Ovary (tissue), 7 donors: ENCODE measurements at regions not wholly inside any gene's neighbourhood (a gene's known extent, or its start where the extent isn't known, plus 50 kb on each side); places are given as distances from the start of the nearest gene placed in this dataset.

ENCODE experiments used
- DNase-seq, 5 donors: peaks; one replicate each; pipeline ENCODE4 v3.0.0-alpha.2; 2019 to 2020
- H3K27ac ChIP-seq, 2 donors: fragments of 200-600 bp; one replicate each; pipeline versions ENCODE4 v1.5.1 to v1.8.0; 2019 to 2022
- H3K27me3 ChIP-seq: fragments of 200-600 bp; one replicate; pipeline ENCODE4 v1.8.0; 2022
- H3K36me3 ChIP-seq: fragments of 200-600 bp; sonication (generic); one replicate; pipeline ENCODE4 v1.5.1; 2019
- H3K4me1 ChIP-seq: one replicate; pipeline ENCODE4 v1.8.1; 2013; ENCODE audit warnings: mild to moderate bottlenecking, moderate library complexity; ENCODE audit not compliant: insufficient read depth
- H3K4me3 ChIP-seq: fragments of 200-600 bp; sonication (generic); one replicate; pipeline ENCODE4 v1.5.1; 2017
- H3K9me3 ChIP-seq, 2 donors: fragments of 200-600 bp in 1 of 2; sonication (generic) in 1 of 2; one replicate each; pipeline versions ENCODE4 v1.5.1 to v1.8.1; 2013 to 2019; ENCODE audit warnings: mild to moderate bottlenecking in 1 of 2, moderate library complexity in 1 of 2
- EP300 ChIP-seq: sonication (generic); formaldehyde crosslinking; IDR thresholded peaks from one replicate; pipeline ENCODE4 v1.6.1; 2017; ENCODE audit warnings: antibody characterized with exemption
- POLR2A ChIP-seq: fragments of 450-650 bp; IDR thresholded peaks from one replicate; pipeline ENCODE4 v1.6.1; 2017; ENCODE audit warnings: antibody characterized with exemption, mild to moderate bottlenecking, moderate library complexity
- WGBS, 3 donors: extraction: QIAGEN DNeasy Blood & Tissue Kit in 1 of 3; methylation state at CpG; one replicate each; pipeline versions ENCODE4 v1.1.5 to v1.1.7; 2013 to 2017; 5-methylcytosine and 5-hydroxymethylcytosine counted together
- intact Hi-C, 4 donors: fragments of 100-400 bp; cut with DNase I; formaldehyde crosslinking; loops; one replicate each; pipeline versions ENCODE4 v1.11.0 to v1.15.1; 2022 to 2023
- TF ChIP-seq, protein P1 (sequence below), 3 donors: fragments of 450-650 bp in 2 of 3; fragments of 200-600 bp in 1 of 3; IDR thresholded peaks; one replicate each; pipeline versions ENCODE4 v1.5.1 to v1.8.0; 2016 to 2022; ENCODE audit warnings: antibody characterized with exemption in 3 of 3, mild to moderate bottlenecking in 1 of 3
- donor health status: DM: no; HTN: no; CAD: no; lungs with moderate emphysema.
- donor health status: DM: no; HTN: no; CAD: no.
- donor health status: Bipolar disorder and iron deficiency.
- donor health status: DM: no; HTN: no; CAD: no.
- donor health status: DM: yes; HTN: yes; CAD: no.

DNA sequence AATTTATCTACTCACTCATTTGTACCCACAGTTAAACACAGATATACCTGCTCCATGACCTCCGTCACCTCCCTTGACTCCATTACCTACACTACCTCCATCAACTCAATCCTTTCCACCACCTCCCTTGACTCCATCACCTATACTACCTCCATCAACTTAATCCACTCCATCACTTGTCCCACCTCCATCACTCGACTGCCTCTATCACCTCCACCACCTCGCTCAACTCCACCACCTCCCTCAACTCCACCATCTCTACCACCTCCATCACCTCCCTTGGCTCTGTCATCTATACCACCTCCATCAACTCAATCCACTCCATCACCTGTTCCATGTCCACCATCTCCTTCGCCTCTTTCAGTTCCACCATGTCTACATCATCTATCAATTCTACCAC, 51.3 kb upstream of the WNT7A start:
- TF ChIP-seq POLR2A: no peak
- no peak for TF ChIP-seq EP300
- TF ChIP-seq, protein P1, sequence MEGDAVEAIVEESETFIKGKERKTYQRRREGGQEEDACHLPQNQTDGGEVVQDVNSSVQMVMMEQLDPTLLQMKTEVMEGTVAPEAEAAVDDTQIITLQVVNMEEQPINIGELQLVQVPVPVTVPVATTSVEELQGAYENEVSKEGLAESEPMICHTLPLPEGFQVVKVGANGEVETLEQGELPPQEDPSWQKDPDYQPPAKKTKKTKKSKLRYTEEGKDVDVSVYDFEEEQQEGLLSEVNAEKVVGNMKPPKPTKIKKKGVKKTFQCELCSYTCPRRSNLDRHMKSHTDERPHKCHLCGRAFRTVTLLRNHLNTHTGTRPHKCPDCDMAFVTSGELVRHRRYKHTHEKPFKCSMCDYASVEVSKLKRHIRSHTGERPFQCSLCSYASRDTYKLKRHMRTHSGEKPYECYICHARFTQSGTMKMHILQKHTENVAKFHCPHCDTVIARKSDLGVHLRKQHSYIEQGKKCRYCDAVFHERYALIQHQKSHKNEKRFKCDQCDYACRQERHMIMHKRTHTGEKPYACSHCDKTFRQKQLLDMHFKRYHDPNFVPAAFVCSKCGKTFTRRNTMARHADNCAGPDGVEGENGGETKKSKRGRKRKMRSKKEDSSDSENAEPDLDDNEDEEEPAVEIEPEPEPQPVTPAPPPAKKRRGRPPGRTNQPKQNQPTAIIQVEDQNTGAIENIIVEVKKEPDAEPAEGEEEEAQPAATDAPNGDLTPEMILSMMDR (IDR thresholded peaks at IDR 0.05): no peak
- Histone ChIP-seq H3K36me3 (no peaks in the 10 kb centered on the region), H3K4me1 (peaks cover 4% of the 10 kb centered on the region), H3K27me3 (no peaks in the 10 kb centered on the region), H3K9me3 (no peaks in the 10 kb centered on the region), H3K4me3 (no peak overlapping the region), H3K27ac (no peak overlapping the region)
- WGBS, 3 donors: 93 to 97% (median 93%) methylated on average over 4 of the region's 4 CpGs
- intact Hi-C loops: no loop called here
- no peak for DNase-seq
